Activated CD8-positive, alpha-beta memory T cell treated with anti-CD3 and anti-CD28 coated beads, Interleukin-2, amount 10 ng/mL, durations not matched to agents 7 days and 5 days (primary cell): ENCODE measurements at regions not wholly inside any gene's neighbourhood (a gene's known extent, or its start where the extent isn't known, plus 50 kb on each side); places are given as distances from the start of the nearest gene placed in this dataset.

Experiments
- ATAC-seq: fragments of 150-1000 bp; cut with Tn5 transposase; one replicate; pipeline ENCODE4 v1.10.0; 2021; ENCODE audit warnings: moderate library complexity
- CTCF ChIA-PET: fragments of 350-600 bp; sonication (Branson Sonifier 250); formaldehyde crosslinking; loops from one replicate; lab custom pipeline; 2021; ENCODE audit warnings: antibody characterized with exemption; lab: Charles Lee
- DNase-seq: peaks from one replicate; pipeline ENCODE4 v3.0.0-alpha.2; 2020
- H3K27ac Mint-ChIP-seq: one replicate; pipeline ENCODE4 v1.8.0; 2021; ENCODE audit warnings: mild to moderate bottlenecking, mixed read lengths
- H3K27me3 Mint-ChIP-seq: one replicate; pipeline ENCODE4 v1.8.0; 2021; ENCODE audit warnings: mixed read lengths
- H3K36me3 Mint-ChIP-seq: one replicate; pipeline ENCODE4 v1.8.0; 2021; ENCODE audit warnings: mild to moderate bottlenecking, mixed read lengths
- H3K4me1 Mint-ChIP-seq: one replicate; pipeline ENCODE4 v1.8.0; 2021; ENCODE audit warnings: mixed read lengths
- H3K4me3 Mint-ChIP-seq: one replicate; pipeline ENCODE4 v1.8.0; 2021; ENCODE audit warnings: mild to moderate bottlenecking, moderate library complexity, mixed read lengths
- H3K9me3 Mint-ChIP-seq: one replicate; pipeline ENCODE4 v1.8.0; 2022; ENCODE audit warnings: low read depth, mixed read lengths

- Mint-ChIP-seq H3K36me3 (no peaks in the 10 kb centered on the region), H3K4me1 (no peaks in the 10 kb centered on the region), H3K27me3 (no peaks in the 10 kb centered on the region), H3K27ac (no peak overlapping the region), H3K4me3 (no peak overlapping the region), H3K9me3 (no peaks in the 10 kb centered on the region)
- CTCF ChIA-PET = no interaction called here
- ATAC-seq (no peak), DNase-seq (no peak)
Measured at GRCh38 chr13:33963134-33963533, 145.2 kb downstream of the RFC3 start.

- Mint-ChIP-seq H3K36me3 (no peaks in the 10 kb centered on the region), H3K4me3 (no peak overlapping the region), H3K27ac (no peak overlapping the region), H3K4me1 (no peaks in the 10 kb centered on the region), H3K9me3 (no peaks in the 10 kb centered on the region), H3K27me3 (no peaks in the 10 kb centered on the region)
- CTCF ChIA-PET = no interaction called here
- ATAC-seq (no peak), DNase-seq (no peak)
Measured at GRCh38 chr13:33963895-33964294, 145.9 kb downstream of the RFC3 start.

- ATAC-seq (no peak), DNase-seq (no peak)
- Mint-ChIP-seq H3K4me1 (no peaks in the 10 kb centered on the region), H3K27ac (no peak overlapping the region), H3K27me3 (no peaks in the 10 kb centered on the region), H3K9me3 (peaks cover 4% of the 10 kb centered on the region), H3K4me3 (no peak overlapping the region), H3K36me3 (no peaks in the 10 kb centered on the region)
- CTCF ChIA-PET = no interaction called here
Measured at GRCh38 chr13:33968520-33969507, 150.9 kb downstream of the RFC3 start.

GRCh38 chr13:33970746-33971561, 153.0 kb downstream of the RFC3 start:
- Mint-ChIP-seq H3K27me3 (no peaks in the 10 kb centered on the region), H3K36me3 (no peaks in the 10 kb centered on the region), H3K9me3 (peaks cover 4% of the 10 kb centered on the region), H3K27ac (no peak overlapping the region), H3K4me1 (no peaks in the 10 kb centered on the region), H3K4me3 (no peak overlapping the region)
- ATAC-seq (no peak), DNase-seq (no peak)
- CTCF ChIA-PET = no interaction called here

GRCh38 chr13:33971562-33971819, 153.5 kb downstream of the RFC3 start:
- Mint-ChIP-seq H3K27me3 (no peaks in the 10 kb centered on the region), H3K9me3 (peaks cover 4% of the 10 kb centered on the region), H3K27ac (no peak overlapping the region), H3K4me1 (no peaks in the 10 kb centered on the region), H3K4me3 (no peak overlapping the region), H3K36me3 (no peaks in the 10 kb centered on the region)
- DNase-seq (no peak), ATAC-seq (no peak)
- CTCF ChIA-PET = no interaction called here

- no peaks in the 10 kb centered on the region for H3K4me1 Mint-ChIP-seq
- no peak overlapping the region for H3K27ac Mint-ChIP-seq
- CTCF ChIA-PET = no interaction called here
- peaks cover 4% of the 10 kb centered on the region for H3K9me3 Mint-ChIP-seq
- no peaks in the 10 kb centered on the region for H3K27me3 Mint-ChIP-seq
- no peak for ATAC-seq
- no peak overlapping the region for H3K4me3 Mint-ChIP-seq
- no peak for DNase-seq
- H3K36me3 Mint-ChIP-seq = no peaks in the 10 kb centered on the region
Measured at GRCh38 chr13:33973194-33973593, 155.2 kb downstream of the RFC3 start.

GRCh38 chr13:33976965-33977364, 159.0 kb downstream of the RFC3 start:
- ATAC-seq (no peak), DNase-seq (no peak)
- no peak overlapping the region for H3K4me3 Mint-ChIP-seq
- H3K36me3 Mint-ChIP-seq = no peaks in the 10 kb centered on the region
- H3K9me3 Mint-ChIP-seq = no peaks in the 10 kb centered on the region
- CTCF ChIA-PET = no interaction called here
- H3K27ac Mint-ChIP-seq = no peak overlapping the region
- no peaks in the 10 kb centered on the region for H3K27me3 Mint-ChIP-seq
- H3K4me1 Mint-ChIP-seq = no peaks in the 10 kb centered on the region

GRCh38 chr13:33978653-33979052, 160.7 kb downstream of the RFC3 start:
- H3K4me1 Mint-ChIP-seq = no peaks in the 10 kb centered on the region
- no peak for ATAC-seq
- CTCF ChIA-PET = no interaction called here

GRCh38 chr13:33992881-33993336, 175.0 kb downstream of the RFC3 start:
- CTCF ChIA-PET = no interaction called here
- no peak overlapping the region for H3K27ac Mint-ChIP-seq

More at GRCh38 chr13:33978653-33979052, 160.7 kb downstream of the RFC3 start:
- Mint-ChIP-seq H3K27ac (no peak overlapping the region), H3K4me3 (no peak overlapping the region), H3K9me3 (no peaks in the 10 kb centered on the region), H3K27me3 (no peaks in the 10 kb centered on the region), H3K36me3 (no peaks in the 10 kb centered on the region)
- DNase-seq = no peak

GRCh38 chr13:33994198-33994597, 176.2 kb downstream of the RFC3 start:
- Mint-ChIP-seq H3K27ac (no peak overlapping the region), H3K9me3 (no peaks in the 10 kb centered on the region), H3K4me3 (no peak overlapping the region), H3K4me1 (no peaks in the 10 kb centered on the region), H3K36me3 (no peaks in the 10 kb centered on the region), H3K27me3 (no peaks in the 10 kb centered on the region)
- DNase-seq = no peak
- ATAC-seq = no peak
- CTCF ChIA-PET = no interaction called here

More at GRCh38 chr13:33992881-33993336, 175.0 kb downstream of the RFC3 start:
- Mint-ChIP-seq H3K36me3 (no peaks in the 10 kb centered on the region), H3K27me3 (no peaks in the 10 kb centered on the region), H3K4me3 (no peak overlapping the region), H3K4me1 (no peaks in the 10 kb centered on the region), H3K9me3 (no peaks in the 10 kb centered on the region)
- no peak for ATAC-seq
- DNase-seq = no peak

- no peak overlapping the region for H3K27ac Mint-ChIP-seq
- H3K9me3 Mint-ChIP-seq = no peaks in the 10 kb centered on the region
- CTCF ChIA-PET = no interaction called here
- DNase-seq (no peak), ATAC-seq (no peak)
- no peaks in the 10 kb centered on the region for H3K4me1 Mint-ChIP-seq
- no peaks in the 10 kb centered on the region for H3K36me3 Mint-ChIP-seq
- H3K27me3 Mint-ChIP-seq = no peaks in the 10 kb centered on the region
- no peak overlapping the region for H3K4me3 Mint-ChIP-seq
Measured at GRCh38 chr13:33994826-33995502, 177.0 kb downstream of the RFC3 start.

- Mint-ChIP-seq H3K9me3 (no peaks in the 10 kb centered on the region), H3K4me3 (no peak overlapping the region), H3K36me3 (no peaks in the 10 kb centered on the region), H3K27ac (no peak overlapping the region), H3K27me3 (no peaks in the 10 kb centered on the region), H3K4me1 (no peaks in the 10 kb centered on the region)
- ATAC-seq (no peak), DNase-seq (no peak)
- CTCF ChIA-PET = no interaction called here
Measured at GRCh38 chr13:33996636-33997035, 178.7 kb downstream of the RFC3 start.

GRCh38 chr13:33997574-33997973, 179.6 kb downstream of the RFC3 start:
- DNase-seq (no peak), ATAC-seq (no peak)
- Mint-ChIP-seq H3K27ac (no peak overlapping the region), H3K4me1 (no peaks in the 10 kb centered on the region), H3K4me3 (no peak overlapping the region), H3K27me3 (no peaks in the 10 kb centered on the region), H3K9me3 (no peaks in the 10 kb centered on the region), H3K36me3 (no peaks in the 10 kb centered on the region)
- CTCF ChIA-PET = no interaction called here
